ENCODE measurements at regions not wholly inside any gene's neighbourhood (a gene's known extent, or its start where the extent isn't known, plus 50 kb on each side); places are given as distances from the start of the nearest gene placed in this dataset.
"Not testable (repeated sequence)": the region's sequence is repeated elsewhere in the genome, so short reads cannot be mapped to it uniquely, and the experiment has no call there.

DNA sequence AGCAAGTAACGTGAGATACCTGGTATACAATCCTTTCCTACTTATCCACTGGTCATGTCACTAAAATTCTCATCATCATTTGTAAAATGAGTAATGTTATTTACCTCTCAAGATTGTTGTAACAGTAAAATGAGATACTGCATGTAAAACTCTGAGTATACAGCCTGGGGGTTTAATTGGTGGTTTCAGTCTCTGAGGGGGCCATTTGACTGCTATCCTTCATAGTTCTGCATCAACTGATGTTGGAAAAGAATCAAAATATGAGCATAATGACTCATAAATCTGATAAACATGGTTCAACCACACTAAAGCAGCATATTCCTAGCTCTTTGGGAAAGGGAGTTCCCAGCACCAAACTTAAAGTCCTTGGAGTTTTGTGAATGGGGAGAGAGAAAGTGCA, 181.0 kb upstream of the GHR start:
- TF ChIP-seq EZH2phosphoT487 (conservative IDR thresholded peaks at IDR 0.05; ENCODE audit: low read length): no peak
- TF ChIP-seq, protein P1, sequence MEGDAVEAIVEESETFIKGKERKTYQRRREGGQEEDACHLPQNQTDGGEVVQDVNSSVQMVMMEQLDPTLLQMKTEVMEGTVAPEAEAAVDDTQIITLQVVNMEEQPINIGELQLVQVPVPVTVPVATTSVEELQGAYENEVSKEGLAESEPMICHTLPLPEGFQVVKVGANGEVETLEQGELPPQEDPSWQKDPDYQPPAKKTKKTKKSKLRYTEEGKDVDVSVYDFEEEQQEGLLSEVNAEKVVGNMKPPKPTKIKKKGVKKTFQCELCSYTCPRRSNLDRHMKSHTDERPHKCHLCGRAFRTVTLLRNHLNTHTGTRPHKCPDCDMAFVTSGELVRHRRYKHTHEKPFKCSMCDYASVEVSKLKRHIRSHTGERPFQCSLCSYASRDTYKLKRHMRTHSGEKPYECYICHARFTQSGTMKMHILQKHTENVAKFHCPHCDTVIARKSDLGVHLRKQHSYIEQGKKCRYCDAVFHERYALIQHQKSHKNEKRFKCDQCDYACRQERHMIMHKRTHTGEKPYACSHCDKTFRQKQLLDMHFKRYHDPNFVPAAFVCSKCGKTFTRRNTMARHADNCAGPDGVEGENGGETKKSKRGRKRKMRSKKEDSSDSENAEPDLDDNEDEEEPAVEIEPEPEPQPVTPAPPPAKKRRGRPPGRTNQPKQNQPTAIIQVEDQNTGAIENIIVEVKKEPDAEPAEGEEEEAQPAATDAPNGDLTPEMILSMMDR (IDR thresholded peaks at IDR 0.05; ENCODE audit: insufficient read depth, low read length, poor library complexity, severe bottlenecking): no peak
- no peak overlapping the region for H2AFZ ChIP-seq (ENCODE audit: low read depth, low read length, severe bottlenecking)
- no peaks in the 10 kb centered on the region for H3K27me3 ChIP-seq (ENCODE audit: low read length)
- H3K36me3 ChIP-seq (ENCODE audit: low read length): no peaks in the 10 kb centered on the region
- no peaks in the 10 kb centered on the region for H4K20me1 ChIP-seq (ENCODE audit: low read depth, low read length)
- no peaks in the 10 kb centered on the region for H3F3A ChIP-seq (ENCODE audit: insufficient read depth)
- H3K4me2 ChIP-seq (ENCODE audit: low read depth, low read length, poor library complexity, severe bottlenecking): no peak overlapping the region
- H3K79me2 ChIP-seq (ENCODE audit: insufficient read depth, low read length): no peaks in the 10 kb centered on the region
- no peak overlapping the region for H3K27ac ChIP-seq (ENCODE audit: low read depth, low read length)
- H3K9ac ChIP-seq (ENCODE audit: low read length): no peak overlapping the region
- no peaks in the 10 kb centered on the region for H3K9me2 ChIP-seq (replicated peaks; ENCODE audit: insufficient read depth, low read length)
- H3K9me3 ChIP-seq (ENCODE audit: insufficient read depth, low read length): no peaks in the 10 kb centered on the region
- H3K4me3 ChIP-seq (ENCODE audit: insufficient read depth, low read length, poor library complexity, severe bottlenecking): no peak overlapping the region

DNA sequence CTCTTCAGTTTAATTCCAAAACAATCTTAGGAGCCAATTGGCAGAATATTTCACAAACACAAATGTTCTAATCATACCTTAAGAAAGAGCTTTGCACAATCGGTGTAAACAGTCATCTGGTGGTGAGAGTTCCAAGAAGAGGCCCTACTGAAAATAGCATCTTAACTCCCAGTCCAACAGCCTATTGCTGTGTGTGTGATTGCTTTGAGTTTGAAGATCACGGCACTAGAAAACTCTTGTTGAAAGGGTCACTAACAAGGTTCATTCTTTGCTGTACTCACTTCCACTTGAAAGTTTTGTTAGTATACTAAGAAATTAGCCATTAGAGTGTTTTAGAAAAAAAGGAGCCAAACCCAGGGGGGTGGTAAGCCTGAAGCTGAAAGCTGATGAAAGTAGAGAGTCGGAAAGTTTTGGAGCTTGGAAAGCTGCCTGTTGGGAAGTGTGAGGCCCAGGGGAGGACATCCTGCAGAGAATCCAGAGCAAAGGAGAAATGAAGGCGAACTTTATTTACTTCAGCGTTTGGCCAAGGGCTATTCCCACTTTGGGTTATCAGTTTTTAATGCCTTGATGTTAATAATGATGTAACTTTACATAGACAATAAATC, 180.3 kb upstream of the GHR start:
- TF ChIP-seq, protein P1 (IDR thresholded peaks at IDR 0.05; ENCODE audit: insufficient read depth, low read length, poor library complexity, severe bottlenecking): no peak
- TF ChIP-seq EZH2phosphoT487 (conservative IDR thresholded peaks at IDR 0.05; ENCODE audit: low read length): no peak
- Histone ChIP-seq H3K9me2 (replicated peaks; ENCODE audit: insufficient read depth, low read length) (no peaks in the 10 kb centered on the region), H3K27ac (ENCODE audit: low read depth, low read length) (no peak overlapping the region), H3K9ac (ENCODE audit: low read length) (no peak overlapping the region), H4K20me1 (ENCODE audit: low read depth, low read length) (no peaks in the 10 kb centered on the region), H3K27me3 (ENCODE audit: low read length) (no peaks in the 10 kb centered on the region), H3F3A (ENCODE audit: insufficient read depth) (no peaks in the 10 kb centered on the region), H3K4me2 (ENCODE audit: low read depth, low read length, poor library complexity, severe bottlenecking) (no peak overlapping the region), H3K36me3 (ENCODE audit: low read length) (no peaks in the 10 kb centered on the region), H3K9me3 (ENCODE audit: insufficient read depth, low read length) (no peaks in the 10 kb centered on the region), H3K79me2 (ENCODE audit: insufficient read depth, low read length) (no peaks in the 10 kb centered on the region), H3K4me3 (ENCODE audit: insufficient read depth, low read length, poor library complexity, severe bottlenecking) (no peak overlapping the region), H2AFZ (ENCODE audit: low read depth, low read length, severe bottlenecking) (no peak overlapping the region)

DNA sequence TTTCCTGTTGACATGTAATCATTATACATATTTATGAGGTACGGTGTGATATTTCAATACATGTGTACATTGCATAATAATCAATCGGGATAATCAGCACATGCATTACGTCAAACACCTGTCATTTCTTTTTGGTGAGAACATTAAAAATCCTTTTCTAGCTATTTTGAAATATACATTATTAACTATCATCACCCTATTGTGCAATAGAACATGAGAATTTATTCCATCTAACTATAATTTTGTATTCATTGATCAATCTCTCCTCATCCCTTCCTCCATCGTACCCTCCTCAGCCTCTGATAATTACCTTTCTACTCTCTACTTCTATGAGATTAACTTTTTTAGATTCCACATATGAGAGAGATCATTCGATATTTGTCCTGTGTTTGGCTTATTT, 170.9 kb upstream of the GHR start:
- H3K9me2 ChIP-seq (replicated peaks; ENCODE audit: insufficient read depth, low read length): no peaks in the 10 kb centered on the region
- no peaks in the 10 kb centered on the region for H3K9me3 ChIP-seq (ENCODE audit: insufficient read depth, low read length)
- H2AFZ ChIP-seq (ENCODE audit: low read depth, low read length, severe bottlenecking): no peak overlapping the region
- no peaks in the 10 kb centered on the region for H3K79me2 ChIP-seq (ENCODE audit: insufficient read depth, low read length)
- H4K20me1 ChIP-seq (ENCODE audit: low read depth, low read length): no peaks in the 10 kb centered on the region
- H3K9ac ChIP-seq (ENCODE audit: low read length): no peak overlapping the region
- no peak overlapping the region for H3K4me3 ChIP-seq (ENCODE audit: insufficient read depth, low read length, poor library complexity, severe bottlenecking)
- no peak overlapping the region for H3K27ac ChIP-seq (ENCODE audit: low read depth, low read length)
- no peaks in the 10 kb centered on the region for H3F3A ChIP-seq (ENCODE audit: insufficient read depth)
- no peaks in the 10 kb centered on the region for H3K27me3 ChIP-seq (ENCODE audit: low read length)
- no peak for TF ChIP-seq EZH2phosphoT487 (conservative IDR thresholded peaks at IDR 0.05; ENCODE audit: low read length)
- TF ChIP-seq, protein P1 (IDR thresholded peaks at IDR 0.05; ENCODE audit: insufficient read depth, low read length, poor library complexity, severe bottlenecking): no peak
- no peaks in the 10 kb centered on the region for H3K36me3 ChIP-seq (ENCODE audit: low read length)
- no peak overlapping the region for H3K4me2 ChIP-seq (ENCODE audit: low read depth, low read length, poor library complexity, severe bottlenecking)

DNA sequence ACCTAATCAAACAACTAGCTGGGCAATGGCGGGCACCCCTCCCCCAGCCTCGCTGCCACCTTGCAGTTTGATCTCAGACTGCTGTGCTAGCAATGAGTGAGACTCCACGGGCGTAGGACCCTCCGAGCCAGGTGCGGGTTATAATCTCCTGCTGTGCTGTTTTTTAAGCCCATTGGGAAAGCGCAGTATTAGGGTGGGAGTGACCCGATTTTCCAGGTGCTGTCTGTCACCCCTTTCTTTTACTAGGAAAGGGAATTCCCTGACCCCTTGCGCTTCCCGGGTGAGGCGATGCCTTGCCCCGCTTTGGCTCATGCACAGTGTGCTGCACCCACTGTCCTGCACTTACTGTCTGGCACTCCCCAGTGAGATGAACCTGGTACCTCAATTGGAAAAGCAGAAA, 163.3 kb upstream of the GHR start:
- H3K27ac ChIP-seq (ENCODE audit: low read depth, low read length); H3F3A ChIP-seq (ENCODE audit: insufficient read depth); H3K27me3 ChIP-seq (ENCODE audit: low read length); H3K79me2 ChIP-seq (ENCODE audit: insufficient read depth, low read length); H3K9ac ChIP-seq (ENCODE audit: low read length); H3K4me2 ChIP-seq (ENCODE audit: low read depth, low read length, poor library complexity, severe bottlenecking); H3K9me2 ChIP-seq (replicated peaks; ENCODE audit: insufficient read depth, low read length); H2AFZ ChIP-seq (ENCODE audit: low read depth, low read length, severe bottlenecking); H3K4me3 ChIP-seq (ENCODE audit: insufficient read depth, low read length, poor library complexity, severe bottlenecking); H3K9me3 ChIP-seq (ENCODE audit: insufficient read depth, low read length); H4K20me1 ChIP-seq (ENCODE audit: low read depth, low read length); H3K36me3 ChIP-seq (ENCODE audit: low read length): not testable (repeated sequence)
